HG03095 (cell line): ENCODE measurements at regions not wholly inside any gene's neighbourhood (a gene's known extent, or its start where the extent isn't known, plus 50 kb on each side); places are given as distances from the start of the nearest gene placed in this dataset.

Experiments
- ATAC-seq: cut with Tn5 transposase; IDR thresholded peaks from one replicate; pipeline ENCODE4 v1.9.1; 2021; ENCODE audit warnings: moderate library complexity; ENCODE audit not compliant: unreplicated experiment

GRCh38 chr9:115169003-115169402, 51.0 kb upstream of the TNC start:
- ATAC-seq = no peak

- ATAC-seq = no peak
Observed at GRCh38 chr9:115170358-115171073, 52.6 kb upstream of the TNC start.

GRCh38 chr9:115171921-115172388, 54.0 kb upstream of the TNC start:
- no peak for ATAC-seq

GRCh38 chr9:115182264-115182663, 64.3 kb upstream of the TNC start:
- ATAC-seq = no peak

GRCh38 chr9:115183436-115183835, 65.5 kb upstream of the TNC start:
- no peak for ATAC-seq

- ATAC-seq = no peak
Observed at GRCh38 chr9:115189686-115190085, 71.7 kb upstream of the TNC start.

GRCh38 chr9:115191667-115192066, 73.7 kb upstream of the TNC start:
- ATAC-seq = no peak

- ATAC-seq = no peak
Observed at GRCh38 chr9:115192280-115192679, 74.3 kb upstream of the TNC start.

GRCh38 chr9:115192835-115193525, 75.0 kb upstream of the TNC start:
- peak; percentile 57 for ATAC-seq

GRCh38 chr9:115193777-115194176, 75.8 kb upstream of the TNC start:
- ATAC-seq = no peak

- no peak for ATAC-seq
Observed at GRCh38 chr9:115194216-115194615, 76.3 kb upstream of the TNC start.

- ATAC-seq = no peak
Observed at GRCh38 chr9:115195912-115196311, 78.0 kb upstream of the TNC start.

- no peak for ATAC-seq
Observed at GRCh38 chr9:115196919-115197318, 79.0 kb upstream of the TNC start.

GRCh38 chr9:115198001-115198400, 80.0 kb upstream of the TNC start:
- ATAC-seq = no peak

- ATAC-seq = no peak
Observed at GRCh38 chr9:115200711-115201505, 83.0 kb upstream of the TNC start.

GRCh38 chr9:115202181-115202580, 84.2 kb upstream of the TNC start:
- no peak for ATAC-seq

GRCh38 chr9:115202960-115203751, 85.2 kb upstream of the TNC start:
- ATAC-seq = no peak

GRCh38 chr9:115204904-115205453, 87.0 kb upstream of the TNC start:
- ATAC-seq = peak; percentile 49

- ATAC-seq = peak; percentile 38
Observed at GRCh38 chr9:115207003-115207836, 89.3 kb upstream of the TNC start.

- ATAC-seq = no peak
Observed at GRCh38 chr9:115208501-115208900, 90.5 kb upstream of the TNC start.
